Right atrium auricular region (tissue), 2 donors: ENCODE measurements at regions not wholly inside any gene's neighbourhood (a gene's known extent, or its start where the extent isn't known, plus 50 kb on each side); places are given as distances from the start of the nearest gene placed in this dataset.

Experiments used
- DNase-seq: peaks from one replicate; pipeline ENCODE4 v3.0.0-alpha.2; 2019; ENCODE audit warnings: low spot score
- H3K27ac ChIP-seq, 2 donors: fragments of 200-600 bp; sonication (generic); 1 replicate in 1 of 2; 2 replicates in 1 of 2; pipeline ENCODE4 v1.5.1; 2016 to 2019
- H3K27me3 ChIP-seq, 2 donors: fragments of 200-600 bp; sonication (generic); one replicate each; pipeline versions ENCODE4 v1.5.1 to v1.6.0; 2017 to 2019
- H3K36me3 ChIP-seq: fragments of 200-600 bp; sonication (generic); one replicate; pipeline ENCODE4 v1.5.1; 2016
- H3K4me1 ChIP-seq, 2 donors: fragments of 200-600 bp; sonication (generic); one replicate each; pipeline versions ENCODE4 v1.5.1 to v1.6.0; 2017 to 2019
- H3K4me3 ChIP-seq, 2 donors: fragments of 200-600 bp; sonication (generic); 1 replicate in 1 of 2; 2 replicates in 1 of 2; pipeline ENCODE4 v1.5.1; 2017 to 2019; ENCODE audit warnings: mild to moderate bottlenecking in 1 of 2, moderate library complexity in 1 of 2
- H3K9me3 ChIP-seq, 2 donors: fragments of 200-600 bp; sonication (generic); one replicate each; pipeline ENCODE4 v1.5.1; 2019
- TF ChIP-seq, protein P1 (sequence below), 2 donors: fragments of 200-600 bp; sonication (generic); IDR thresholded peaks; one replicate each; pipeline ENCODE4 v1.5.1; 2019; ENCODE audit warnings: antibody characterized with exemption in 2 of 2

DNA sequence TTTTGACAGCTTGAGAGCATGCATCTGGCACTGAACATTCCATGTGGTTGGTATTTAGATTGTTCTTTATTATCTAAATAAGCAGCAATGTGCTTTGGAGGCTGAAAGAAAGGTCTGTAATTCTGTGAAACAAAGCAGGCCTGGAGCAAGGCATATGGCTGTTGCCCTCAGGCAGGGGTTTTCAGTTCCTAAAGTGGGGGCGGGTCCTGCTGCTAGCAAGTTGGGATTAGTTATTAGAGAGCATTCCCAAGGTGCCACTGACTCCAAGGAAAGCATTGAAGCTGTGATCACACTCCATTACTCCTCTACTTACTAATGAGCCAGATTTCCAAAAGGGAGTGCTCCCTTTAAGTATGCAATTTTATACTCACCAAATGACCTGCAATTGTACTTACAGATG is 432.2 kb downstream of the OLFM4 start:
- Histone ChIP-seq H3K4me3 (no peak overlapping the region), H3K27me3 (no peaks in the 10 kb centered on the region), H3K4me1 (no peaks in the 10 kb centered on the region), H3K36me3 (no peaks in the 10 kb centered on the region), H3K9me3 (no peaks in the 10 kb centered on the region), H3K27ac (no peak overlapping the region)
- DNase-seq, result no peak
- TF ChIP-seq, protein P1, sequence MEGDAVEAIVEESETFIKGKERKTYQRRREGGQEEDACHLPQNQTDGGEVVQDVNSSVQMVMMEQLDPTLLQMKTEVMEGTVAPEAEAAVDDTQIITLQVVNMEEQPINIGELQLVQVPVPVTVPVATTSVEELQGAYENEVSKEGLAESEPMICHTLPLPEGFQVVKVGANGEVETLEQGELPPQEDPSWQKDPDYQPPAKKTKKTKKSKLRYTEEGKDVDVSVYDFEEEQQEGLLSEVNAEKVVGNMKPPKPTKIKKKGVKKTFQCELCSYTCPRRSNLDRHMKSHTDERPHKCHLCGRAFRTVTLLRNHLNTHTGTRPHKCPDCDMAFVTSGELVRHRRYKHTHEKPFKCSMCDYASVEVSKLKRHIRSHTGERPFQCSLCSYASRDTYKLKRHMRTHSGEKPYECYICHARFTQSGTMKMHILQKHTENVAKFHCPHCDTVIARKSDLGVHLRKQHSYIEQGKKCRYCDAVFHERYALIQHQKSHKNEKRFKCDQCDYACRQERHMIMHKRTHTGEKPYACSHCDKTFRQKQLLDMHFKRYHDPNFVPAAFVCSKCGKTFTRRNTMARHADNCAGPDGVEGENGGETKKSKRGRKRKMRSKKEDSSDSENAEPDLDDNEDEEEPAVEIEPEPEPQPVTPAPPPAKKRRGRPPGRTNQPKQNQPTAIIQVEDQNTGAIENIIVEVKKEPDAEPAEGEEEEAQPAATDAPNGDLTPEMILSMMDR (IDR thresholded peaks at IDR 0.05), result no peak

DNA sequence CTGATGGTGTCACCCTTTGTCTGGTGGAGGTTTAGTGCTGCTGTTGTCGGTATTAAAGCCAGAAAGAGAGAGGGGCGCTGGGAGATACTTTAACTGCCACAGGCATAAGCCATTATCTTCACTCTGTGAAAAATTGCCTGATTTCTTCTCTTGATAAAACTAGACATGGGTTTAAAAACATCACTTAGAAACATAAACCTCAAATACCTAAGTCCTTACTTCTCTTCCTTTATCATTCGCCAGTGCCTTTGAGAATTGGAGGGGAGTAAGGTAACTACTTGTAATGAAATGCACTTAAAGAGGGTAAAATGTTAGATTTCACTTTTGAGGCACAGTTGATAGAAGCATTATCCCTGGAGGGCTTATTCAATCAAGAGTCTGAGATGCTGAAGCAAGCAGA is 434.5 kb downstream of the OLFM4 start:
- no peaks in the 10 kb centered on the region for H3K27me3 ChIP-seq
- H3K27ac ChIP-seq, result no peak overlapping the region
- TF ChIP-seq, protein P1 (IDR thresholded peaks at IDR 0.05), result no peak
- H3K4me3 ChIP-seq, result no peak overlapping the region
- no peaks in the 10 kb centered on the region for H3K4me1 ChIP-seq
- H3K9me3 ChIP-seq, result no peaks in the 10 kb centered on the region
- no peaks in the 10 kb centered on the region for H3K36me3 ChIP-seq
- no peak for DNase-seq

DNA sequence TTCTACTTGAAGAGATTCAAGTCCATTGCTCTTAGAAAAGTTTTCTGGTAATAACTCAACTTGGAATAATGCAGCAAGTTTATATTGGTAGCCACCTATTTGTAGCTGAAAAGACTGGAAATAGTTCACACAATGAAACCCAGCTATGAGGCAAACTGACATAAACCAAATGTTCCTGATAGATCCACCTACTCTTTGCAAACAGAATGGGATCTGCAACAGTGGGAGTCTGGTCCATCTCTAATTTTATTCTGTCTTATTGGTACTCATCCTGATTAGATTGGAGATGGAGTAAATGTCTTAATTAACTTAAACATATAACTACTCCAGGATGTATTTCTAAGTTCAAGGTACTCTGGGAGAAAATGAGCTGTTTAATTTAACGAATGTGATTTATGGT is 438.0 kb downstream of the OLFM4 start:
- Histone ChIP-seq H3K4me1 (no peaks in the 10 kb centered on the region), H3K4me3 (no peak overlapping the region), H3K27me3 (no peaks in the 10 kb centered on the region), H3K36me3 (no peaks in the 10 kb centered on the region), H3K27ac (no peak overlapping the region), H3K9me3 (no peaks in the 10 kb centered on the region)
- TF ChIP-seq, protein P1 (IDR thresholded peaks at IDR 0.05), result no peak
- no peak for DNase-seq

DNA sequence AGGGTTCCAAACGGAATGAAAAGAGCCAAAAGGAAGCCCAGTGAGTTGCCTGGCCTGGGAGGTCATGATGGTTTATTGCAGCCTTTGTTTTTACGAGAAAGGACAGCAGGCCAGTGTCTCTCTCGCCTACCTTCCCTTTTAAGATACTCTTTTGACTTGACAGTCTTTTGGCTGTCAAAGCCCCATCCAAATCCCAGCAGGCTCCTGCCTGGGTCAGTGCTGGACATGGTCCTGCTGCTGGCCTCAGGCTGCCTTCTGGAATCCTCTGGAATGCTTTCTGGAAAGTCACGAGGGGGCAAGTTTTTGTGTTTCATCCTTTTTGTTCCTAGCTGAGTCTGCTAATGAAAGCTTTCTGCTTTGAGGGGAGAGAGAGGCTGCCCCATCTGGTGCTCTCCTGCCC is 444.8 kb downstream of the OLFM4 start:
- H3K27ac ChIP-seq, result no peak overlapping the region
- DNase-seq, result no peak
- no peaks in the 10 kb centered on the region for H3K27me3 ChIP-seq
- TF ChIP-seq, protein P1 (IDR thresholded peaks at IDR 0.05), result no peak
- H3K4me1 ChIP-seq, result no peaks in the 10 kb centered on the region
- H3K4me3 ChIP-seq, result no peak overlapping the region
- H3K9me3 ChIP-seq, result no peaks in the 10 kb centered on the region
- H3K36me3 ChIP-seq, result no peaks in the 10 kb centered on the region

DNA sequence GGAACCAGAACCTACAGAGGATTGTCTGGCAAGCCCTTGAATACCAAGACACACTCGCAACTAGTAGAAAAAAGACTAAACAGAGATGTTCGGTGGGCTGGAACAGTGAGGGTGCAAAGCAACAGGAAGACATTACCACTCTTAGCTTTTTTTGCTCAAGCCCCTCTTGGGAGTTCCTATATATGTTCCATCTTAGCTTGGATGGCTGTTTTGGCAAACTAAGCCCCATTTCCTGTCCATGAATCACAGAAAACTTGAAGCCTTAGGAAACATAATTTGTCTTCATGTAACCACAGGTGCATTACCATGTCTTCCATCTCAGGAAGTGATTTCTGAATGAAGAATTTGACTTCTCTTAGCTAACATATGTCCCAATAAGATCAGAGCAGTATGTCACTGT is 446.3 kb downstream of the OLFM4 start:
- no peak overlapping the region for H3K27ac ChIP-seq
- DNase-seq, result no peak
- H3K27me3 ChIP-seq, result no peaks in the 10 kb centered on the region
- no peak overlapping the region for H3K4me3 ChIP-seq
- TF ChIP-seq, protein P1 (IDR thresholded peaks at IDR 0.05), result no peak
- H3K9me3 ChIP-seq, result no peaks in the 10 kb centered on the region
- no peaks in the 10 kb centered on the region for H3K4me1 ChIP-seq
- no peaks in the 10 kb centered on the region for H3K36me3 ChIP-seq

DNA sequence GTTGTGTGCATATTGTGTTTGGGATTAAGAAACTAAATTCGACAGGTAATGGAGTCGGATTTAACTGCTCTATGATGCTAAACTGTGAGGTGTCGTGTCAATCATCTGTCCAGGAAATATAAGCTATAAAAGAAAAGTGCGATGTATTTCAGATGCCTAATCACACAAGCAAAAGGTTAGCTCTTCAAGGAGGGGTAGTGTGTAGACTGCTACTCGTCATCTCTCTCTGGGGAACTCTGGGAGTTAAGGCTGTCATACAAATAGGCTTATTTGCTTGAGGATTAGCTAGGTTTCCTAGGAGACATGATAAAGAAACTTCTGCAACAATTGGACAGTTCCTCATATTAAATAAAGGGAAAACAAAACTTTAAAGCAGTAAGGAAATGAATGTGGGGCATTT is 462.1 kb downstream of the OLFM4 start:
- H3K9me3 ChIP-seq, result no peaks in the 10 kb centered on the region
- H3K36me3 ChIP-seq, result no peaks in the 10 kb centered on the region
- TF ChIP-seq, protein P1 (IDR thresholded peaks at IDR 0.05), result no peak
- no peaks in the 10 kb centered on the region for H3K27me3 ChIP-seq
- H3K4me3 ChIP-seq, result no peak overlapping the region
- H3K27ac ChIP-seq, result no peak overlapping the region
- H3K4me1 ChIP-seq, result no peaks in the 10 kb centered on the region
- no peak for DNase-seq
